Islet of Langerhans (tissue), 1 donor: ENCODE measurements at regions not wholly inside any gene's neighbourhood (a gene's known extent, or its start where the extent isn't known, plus 50 kb on each side); places are given as distances from the start of the nearest gene placed in this dataset.

Source experiments
- FAIRE-seq: peaks from one replicate; lab custom pipeline; 2011; peaks lifted over from hg19 to GRCh38; lab: Jason Lieb, UNC

- no peak for FAIRE-seq
Observed at GRCh38 chr5:56588131-56588487, 227.2 kb upstream of the MAP3K1 start.

- no peak for FAIRE-seq
Observed at GRCh38 chr5:56587381-56588130, 227.8 kb upstream of the MAP3K1 start.

- no peak for FAIRE-seq
Observed at GRCh38 chr5:56585999-56586691, 229.2 kb upstream of the MAP3K1 start.

DNA sequence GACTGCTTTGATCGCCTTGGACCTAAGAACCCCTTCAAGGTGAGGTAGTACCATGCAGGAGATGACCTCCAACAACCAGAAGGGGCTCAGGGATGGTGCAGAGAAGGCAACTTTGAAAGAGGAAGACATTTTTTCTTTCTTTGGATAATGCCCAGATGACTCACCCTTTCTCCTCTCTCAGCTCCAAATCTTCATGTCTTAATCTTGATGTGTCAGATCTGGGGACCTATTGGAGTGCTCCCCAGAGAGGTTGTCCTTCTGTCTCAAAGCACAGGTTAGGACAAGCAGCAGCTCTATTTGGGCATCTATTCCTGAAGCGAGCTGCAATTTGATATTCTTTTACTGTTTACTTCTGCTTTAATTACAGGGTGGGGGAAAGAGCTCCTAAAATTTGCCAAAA is 229.9 kb upstream of the MAP3K1 start:
- no peak for FAIRE-seq

DNA sequence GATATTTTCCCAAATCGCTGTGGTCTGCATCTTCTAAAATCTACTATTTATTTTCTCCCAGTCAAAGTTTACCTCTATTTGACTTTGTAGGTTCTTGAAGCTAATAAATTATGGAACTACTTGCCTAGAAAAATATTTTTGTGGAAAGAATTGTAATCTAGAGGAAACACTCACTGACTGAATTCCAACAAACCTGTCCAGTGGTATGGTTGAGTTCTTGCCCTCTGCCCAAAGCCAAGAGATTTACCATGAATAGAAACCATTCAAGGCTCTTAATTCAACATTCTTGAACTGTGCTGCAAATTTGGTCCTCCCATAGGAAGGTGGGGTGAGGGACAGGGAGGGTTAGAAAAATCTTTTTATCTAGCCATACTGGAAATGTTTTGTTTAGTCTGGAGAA is 233.9 kb upstream of the MAP3K1 start:
- FAIRE-seq: no peak

GRCh38 chr5:56580864-56581263 is 234.5 kb upstream of the MAP3K1 start:
- FAIRE-seq: no peak

DNA sequence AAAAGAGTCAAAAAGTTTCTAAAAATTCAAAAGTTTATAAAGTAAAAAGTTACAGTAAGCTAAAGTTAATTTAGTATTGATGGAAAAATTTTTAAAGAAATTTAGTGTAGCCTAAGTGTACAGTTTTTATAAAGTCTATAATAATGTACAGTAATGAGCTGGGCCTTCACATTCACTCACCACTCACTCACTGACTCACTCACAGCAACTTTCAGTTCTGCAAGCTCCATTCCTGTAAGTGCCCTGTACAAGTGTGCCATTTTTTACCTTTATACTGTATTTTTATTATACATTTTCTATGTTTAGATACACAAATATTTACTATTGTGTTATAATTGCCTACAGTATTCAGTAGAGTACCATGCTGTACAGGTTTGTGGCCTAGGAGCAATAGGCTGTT is 239.5 kb upstream of the MAP3K1 start:
- no peak for FAIRE-seq

DNA sequence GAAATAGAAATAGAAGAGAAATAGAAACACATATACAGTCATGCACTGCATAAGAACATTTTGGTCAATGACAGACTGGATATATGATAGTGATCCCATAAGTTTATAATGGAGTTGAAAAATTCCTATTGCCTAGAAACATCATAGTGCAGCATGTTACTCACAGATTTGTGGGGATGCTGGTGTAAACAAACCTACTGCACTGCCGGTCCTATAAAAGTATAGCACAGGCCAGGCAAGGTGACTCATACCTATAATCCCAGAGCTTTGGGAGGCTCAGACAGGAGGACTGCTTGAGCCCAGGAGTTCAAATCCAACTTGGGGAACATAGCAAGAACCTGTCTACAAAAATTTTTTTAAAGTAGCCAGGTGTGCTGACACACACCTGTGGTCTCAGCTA is 240.6 kb upstream of the MAP3K1 start:
- no peak for FAIRE-seq

GRCh38 chr5:56569566-56569965 is 245.8 kb upstream of the MAP3K1 start:
- no peak for FAIRE-seq

- FAIRE-seq: no peak
Observed at GRCh38 chr5:56569076-56569475, 246.3 kb upstream of the MAP3K1 start.

DNA sequence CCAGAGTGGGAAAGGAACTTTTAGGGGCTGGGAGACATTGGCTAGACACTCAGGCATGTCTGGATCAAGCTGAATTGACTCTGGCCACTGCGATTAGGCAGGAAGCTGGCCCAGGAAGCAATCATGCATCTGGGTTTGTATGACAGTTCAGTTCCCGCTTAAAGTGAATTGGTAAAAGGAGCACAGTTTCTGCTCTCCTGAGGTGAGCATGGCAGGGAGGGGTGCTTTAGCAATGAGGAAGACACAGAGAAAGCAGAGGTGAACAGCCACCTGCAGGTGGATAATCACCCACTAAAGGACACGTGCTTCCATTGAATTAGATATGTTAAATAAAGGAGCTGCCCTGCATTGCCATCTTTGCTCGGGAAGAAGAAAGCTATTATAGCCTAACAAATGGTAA is 248.1 kb upstream of the MAP3K1 start:
- no peak for FAIRE-seq

DNA sequence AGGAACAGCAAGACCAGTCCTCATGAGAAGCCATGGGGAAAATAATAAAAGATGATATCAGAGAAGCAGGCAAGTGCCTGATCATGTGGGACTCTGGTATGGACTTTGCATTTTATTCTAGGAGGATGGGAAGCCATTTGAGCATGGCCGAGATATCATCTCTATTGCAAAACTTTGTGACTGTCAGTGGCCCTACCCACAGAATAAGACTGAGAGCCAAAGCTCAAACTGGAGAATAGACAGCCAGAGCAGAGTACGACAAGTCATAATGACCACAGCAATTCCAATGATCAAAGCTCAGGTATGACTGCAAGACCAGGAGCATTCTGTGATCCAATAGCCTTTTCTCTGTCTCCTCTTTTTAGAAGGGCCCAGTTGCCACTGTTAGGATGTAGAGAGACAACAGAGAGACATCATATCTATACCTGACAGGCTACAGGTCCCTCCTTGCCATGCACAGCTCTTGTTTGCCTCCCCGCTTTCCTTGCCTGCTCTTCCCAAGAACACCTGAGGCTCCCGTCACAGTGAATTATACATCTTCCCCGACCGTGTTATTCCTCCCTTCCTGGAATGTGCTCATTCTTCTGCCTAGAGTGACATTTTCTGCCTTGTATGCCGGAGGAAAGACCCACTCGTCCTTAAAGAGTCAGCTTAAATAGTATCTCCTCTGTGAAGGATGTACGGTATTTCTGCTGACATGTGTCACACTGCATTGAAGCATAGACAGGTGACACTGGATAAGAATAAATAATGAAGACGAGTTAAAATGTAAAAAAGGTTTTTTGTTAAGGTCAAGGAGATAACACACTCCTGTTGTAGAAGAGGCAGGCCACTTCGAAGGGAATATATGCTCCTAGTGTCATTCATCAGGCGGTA is 248.7 kb upstream of the MAP3K1 start:
- no peak for FAIRE-seq

DNA sequence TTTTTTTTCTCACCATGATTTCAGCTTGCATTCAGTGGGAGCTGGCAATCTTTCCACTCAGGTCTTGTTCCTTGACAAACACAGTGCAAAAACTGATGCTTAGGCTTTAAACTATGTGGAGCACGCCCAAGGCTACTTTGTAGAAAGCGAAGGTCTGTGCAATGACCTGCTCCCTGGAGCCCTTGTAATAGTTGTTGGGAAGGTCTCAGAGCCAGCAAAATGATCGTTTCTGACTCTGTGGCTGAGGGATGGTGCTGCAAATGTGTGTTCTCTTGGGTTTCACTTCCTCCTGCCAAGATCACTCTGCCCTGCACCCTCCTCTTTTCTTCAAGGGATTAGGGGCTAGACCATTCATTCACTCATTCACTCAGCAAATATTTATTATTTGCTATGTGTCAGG is 249.7 kb upstream of the MAP3K1 start:
- no peak for FAIRE-seq

- no peak for FAIRE-seq
Observed at GRCh38 chr5:56565283-56565615, 250.1 kb upstream of the MAP3K1 start.

DNA sequence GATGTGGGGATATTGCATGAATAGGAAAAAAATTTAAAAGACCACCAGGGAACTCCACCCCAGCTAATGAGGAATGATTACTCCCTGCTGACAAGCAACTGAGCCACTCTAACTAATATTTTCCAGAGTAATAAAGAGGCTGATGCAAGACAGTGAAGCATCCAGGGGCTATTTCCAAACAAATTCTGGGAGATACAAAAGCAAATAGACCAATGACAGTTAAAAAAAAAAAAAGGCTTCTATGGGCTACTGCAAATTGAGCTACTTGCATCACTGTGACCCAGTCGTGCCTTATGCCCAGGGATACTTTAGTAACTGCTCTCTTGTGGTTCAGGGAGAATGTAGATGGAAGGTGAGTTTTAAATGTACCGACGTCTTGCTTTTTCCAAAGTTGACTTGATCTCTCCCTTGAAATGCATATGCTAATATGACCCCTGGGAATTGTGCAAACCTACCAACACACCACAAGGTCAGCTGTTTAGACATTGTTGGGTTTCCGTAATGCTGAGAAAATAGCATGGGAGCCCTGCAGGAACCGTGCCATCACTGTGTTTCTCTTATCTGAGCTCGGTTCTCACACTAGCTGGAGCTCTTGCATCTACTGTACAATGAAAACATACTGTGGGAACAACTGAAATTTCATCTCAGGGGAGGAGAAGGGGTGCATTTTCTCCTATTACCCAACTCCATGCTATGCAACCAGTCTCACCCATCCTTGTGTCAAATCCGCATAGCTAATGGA is 250.6 kb upstream of the MAP3K1 start:
- FAIRE-seq: no peak

DNA sequence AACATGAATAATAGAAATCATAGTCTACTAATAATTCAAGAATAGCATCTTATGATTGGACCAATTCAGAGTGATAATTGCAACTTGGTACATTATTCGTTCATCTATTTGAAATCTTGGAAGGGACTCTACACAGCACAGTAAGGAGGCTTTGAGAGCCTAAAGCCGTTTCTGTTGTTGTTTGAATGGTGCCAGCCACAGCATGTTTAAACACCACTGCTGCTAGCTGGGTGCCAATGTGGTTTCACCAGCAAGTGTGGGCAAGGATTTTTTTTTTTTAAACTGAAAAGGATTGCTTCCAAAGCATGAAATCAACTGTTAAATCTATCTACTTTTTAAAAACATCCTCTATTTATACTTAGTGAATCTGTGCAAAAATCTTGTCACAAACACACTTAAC is 253.9 kb upstream of the MAP3K1 start:
- FAIRE-seq: no peak

DNA sequence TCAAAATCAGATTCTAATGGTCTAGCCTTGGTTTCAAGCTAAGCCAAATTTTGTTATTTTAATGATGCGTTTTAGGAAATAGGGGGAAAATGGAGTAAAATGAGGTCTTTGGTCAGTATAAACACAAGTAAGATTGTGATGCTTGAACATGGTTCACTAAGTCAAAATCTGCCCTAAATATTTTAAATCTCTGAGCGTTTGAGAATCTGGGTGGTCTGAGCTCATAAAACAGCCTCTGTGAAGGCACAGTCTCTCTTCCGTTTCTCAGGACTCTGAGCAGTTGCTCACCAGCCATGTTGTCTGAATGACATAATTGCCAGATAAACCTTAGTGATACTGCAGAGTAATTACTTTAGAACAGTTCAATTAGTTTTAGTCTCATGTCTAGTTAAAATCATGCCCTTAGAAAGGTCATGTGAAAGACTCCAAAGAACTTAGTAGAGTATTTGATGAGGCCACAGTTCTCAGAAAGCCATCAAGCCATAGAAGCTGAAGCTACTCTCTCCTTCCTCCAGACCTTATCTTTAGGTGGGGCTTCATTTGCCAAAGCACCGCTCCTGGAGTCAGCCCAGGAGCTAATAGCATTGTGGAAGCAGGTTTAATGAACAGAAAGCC is 257.1 kb upstream of the MAP3K1 start:
- FAIRE-seq: no peak

- FAIRE-seq: no peak
Observed at GRCh38 chr5:56557198-56557597, 258.2 kb upstream of the MAP3K1 start.

- FAIRE-seq: no peak
Observed at GRCh38 chr5:56552612-56553268, 262.6 kb upstream of the MAP3K1 start.

DNA sequence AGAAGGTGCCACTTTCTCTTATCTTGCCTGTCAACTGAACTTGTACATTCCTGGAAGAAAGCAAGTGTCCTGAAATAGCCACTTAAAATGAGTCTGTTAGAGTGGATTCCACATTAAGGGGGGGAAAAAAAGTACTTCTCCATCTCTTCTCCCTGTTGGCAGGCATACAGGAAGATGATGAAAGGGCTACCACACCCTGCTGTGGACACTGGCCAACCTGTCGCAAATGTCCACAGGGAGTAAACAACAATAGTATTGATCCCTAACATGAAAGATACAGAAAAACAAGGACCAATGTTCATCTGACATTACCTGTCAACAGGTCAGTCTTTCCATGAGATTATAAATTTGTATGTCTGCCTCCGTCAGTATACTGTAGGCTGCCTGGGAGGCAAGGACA is 265.1 kb upstream of the MAP3K1 start:
- FAIRE-seq: no peak

DNA sequence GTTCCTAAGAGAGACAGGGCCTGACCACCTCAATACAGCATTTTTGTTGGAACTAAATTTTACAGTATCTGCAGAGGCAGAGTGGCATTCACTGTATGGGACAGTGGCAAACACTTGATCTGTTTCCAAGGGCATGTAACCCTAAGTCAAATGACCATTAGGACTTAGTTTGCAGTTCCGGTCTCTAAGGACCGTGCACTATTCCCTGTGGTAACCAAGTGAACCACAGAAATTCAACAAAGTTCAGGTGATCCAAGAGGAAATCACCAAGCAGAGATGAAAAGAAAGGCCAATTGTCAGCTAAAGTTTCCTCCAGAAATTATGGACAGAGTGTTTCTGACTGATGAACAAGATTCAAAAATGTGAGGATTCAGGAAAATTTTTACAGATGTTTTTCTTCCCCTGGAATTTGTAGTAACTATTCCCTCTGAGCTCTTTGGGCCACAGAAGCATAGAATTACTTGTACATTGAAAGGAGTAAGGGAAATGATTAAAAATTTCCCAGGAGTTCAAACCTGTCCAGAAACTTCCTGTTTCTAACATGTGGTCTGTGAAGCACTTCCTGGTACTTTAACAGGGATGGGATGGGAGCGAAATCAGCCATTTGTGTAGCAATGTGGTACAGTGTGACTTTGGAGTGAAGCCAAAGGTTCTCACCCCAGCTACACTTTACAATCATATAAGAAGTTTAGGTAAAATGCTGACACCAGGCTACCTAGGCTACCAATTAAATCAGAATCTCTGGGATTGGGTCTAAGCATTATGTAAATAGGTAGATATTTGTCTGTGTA is 266.1 kb upstream of the MAP3K1 start:
- FAIRE-seq: no peak
